ENCODE measurements at regions not wholly inside any gene's neighbourhood (a gene's known extent, or its start where the extent isn't known, plus 50 kb on each side); places are given as distances from the start of the nearest gene placed in this dataset.

GRCh38 chr1:218200979-218201378, 84.1 kb upstream of the RRP15 start:
- Histone ChIP-seq H3K27ac (ENCODE audit: low read depth in 2 of 2, low read length in 2 of 2) (no peak overlapping the region), H3K4me1 (ENCODE audit: control insufficient read depth in 2 of 3, insufficient read depth in 2 of 3, low read depth in 1 of 3, low read length in 3 of 3) (no peaks in the 10 kb centered on the region), H3K36me3 (ENCODE audit: control insufficient read depth in 2 of 3, insufficient read depth in 3 of 3, low read length in 3 of 3) (no peaks in the 10 kb centered on the region), H3K9ac (ENCODE audit: low read length in 3 of 3) (no peak overlapping the region), H3K9me3 (ENCODE audit: control insufficient read depth in 2 of 3, insufficient read depth in 1 of 3, low read length in 3 of 3) (no peaks in the 10 kb centered on the region), H3K4me3 (ENCODE audit: low read length in 3 of 3) (no peak overlapping the region), H3K27me3 (ENCODE audit: control insufficient read depth, insufficient read depth, low read length) (no peaks in the 10 kb centered on the region)
- DNase-seq (peak in 1 of 5 donors; percentile 21), FAIRE-seq (no peak)
- intact Hi-C loops (cut with DNase I): no loop called here
- no peak for TF ChIP-seq CTCF (IDR thresholded peaks at IDR 0.05; ENCODE audit: borderline replicate concordance, extremely low read depth, insufficient read depth)

- Histone ChIP-seq H3K27me3 (ENCODE audit: control insufficient read depth, insufficient read depth, low read length) (no peaks in the 10 kb centered on the region), H3K27ac (ENCODE audit: low read depth in 2 of 2, low read length in 2 of 2) (no peak overlapping the region), H3K4me3 (ENCODE audit: low read length in 3 of 3) (no peak overlapping the region), H3K9ac (ENCODE audit: low read length in 3 of 3) (no peak overlapping the region), H3K9me3 (ENCODE audit: control insufficient read depth in 2 of 3, insufficient read depth in 1 of 3, low read length in 3 of 3) (no peaks in the 10 kb centered on the region), H3K4me1 (ENCODE audit: control insufficient read depth in 2 of 3, insufficient read depth in 2 of 3, low read depth in 1 of 3, low read length in 3 of 3) (no peaks in the 10 kb centered on the region), H3K36me3 (ENCODE audit: control insufficient read depth in 2 of 3, insufficient read depth in 3 of 3, low read length in 3 of 3) (no peaks in the 10 kb centered on the region)
- no peak for TF ChIP-seq CTCF (IDR thresholded peaks at IDR 0.05; ENCODE audit: borderline replicate concordance, extremely low read depth, insufficient read depth)
- FAIRE-seq (no peak), DNase-seq (no peak)
- intact Hi-C loops (cut with DNase I): no loop called here
Observed at GRCh38 chr1:218201601-218202000, 83.5 kb upstream of the RRP15 start.

- no peaks in the 10 kb centered on the region for H3K9me3 ChIP-seq (ENCODE audit: control insufficient read depth in 2 of 3, insufficient read depth in 1 of 3, low read length in 3 of 3)
- H3K36me3 ChIP-seq (ENCODE audit: control insufficient read depth in 2 of 3, insufficient read depth in 3 of 3, low read length in 3 of 3): no peaks in the 10 kb centered on the region
- TF ChIP-seq CTCF (IDR thresholded peaks at IDR 0.05; ENCODE audit: borderline replicate concordance, extremely low read depth, insufficient read depth): no peak
- intact Hi-C loops (cut with DNase I): no loop called here
- no peaks in the 10 kb centered on the region for H3K4me1 ChIP-seq (ENCODE audit: control insufficient read depth in 2 of 3, insufficient read depth in 2 of 3, low read depth in 1 of 3, low read length in 3 of 3)
- H3K9ac ChIP-seq (ENCODE audit: low read length in 3 of 3): no peak overlapping the region
- no peak overlapping the region for H3K4me3 ChIP-seq (ENCODE audit: low read length in 3 of 3)
- DNase-seq: no peak
- no peaks in the 10 kb centered on the region for H3K27me3 ChIP-seq (ENCODE audit: control insufficient read depth, insufficient read depth, low read length)
- no peak overlapping the region for H3K27ac ChIP-seq (ENCODE audit: low read depth in 2 of 2, low read length in 2 of 2)
- FAIRE-seq: no peak
Observed at GRCh38 chr1:218205721-218206120, 79.4 kb upstream of the RRP15 start.

GRCh38 chr1:218207194-218207593, 77.9 kb upstream of the RRP15 start:
- DNase-seq: no peak
- intact Hi-C loops (cut with DNase I): no loop called here
- Histone ChIP-seq H3K9me3 (ENCODE audit: control insufficient read depth in 2 of 3, insufficient read depth in 1 of 3, low read length in 3 of 3) (no peaks in the 10 kb centered on the region), H3K4me3 (ENCODE audit: low read length in 3 of 3) (no peak overlapping the region), H3K9ac (ENCODE audit: low read length in 3 of 3) (no peak overlapping the region), H3K36me3 (ENCODE audit: control insufficient read depth in 2 of 3, insufficient read depth in 3 of 3, low read length in 3 of 3) (no peaks in the 10 kb centered on the region), H3K4me1 (ENCODE audit: control insufficient read depth in 2 of 3, insufficient read depth in 2 of 3, low read depth in 1 of 3, low read length in 3 of 3) (no peaks in the 10 kb centered on the region), H3K27ac (ENCODE audit: low read depth in 2 of 2, low read length in 2 of 2) (no peak overlapping the region), H3K27me3 (ENCODE audit: control insufficient read depth, insufficient read depth, low read length) (no peaks in the 10 kb centered on the region)
- no peak for TF ChIP-seq CTCF (IDR thresholded peaks at IDR 0.05; ENCODE audit: borderline replicate concordance, extremely low read depth, insufficient read depth)
- FAIRE-seq: no peak
